ENCODE measurements at regions not wholly inside any gene's neighbourhood (a gene's known extent, or its start where the extent isn't known, plus 50 kb on each side); places are given as distances from the start of the nearest gene placed in this dataset.

DNA sequence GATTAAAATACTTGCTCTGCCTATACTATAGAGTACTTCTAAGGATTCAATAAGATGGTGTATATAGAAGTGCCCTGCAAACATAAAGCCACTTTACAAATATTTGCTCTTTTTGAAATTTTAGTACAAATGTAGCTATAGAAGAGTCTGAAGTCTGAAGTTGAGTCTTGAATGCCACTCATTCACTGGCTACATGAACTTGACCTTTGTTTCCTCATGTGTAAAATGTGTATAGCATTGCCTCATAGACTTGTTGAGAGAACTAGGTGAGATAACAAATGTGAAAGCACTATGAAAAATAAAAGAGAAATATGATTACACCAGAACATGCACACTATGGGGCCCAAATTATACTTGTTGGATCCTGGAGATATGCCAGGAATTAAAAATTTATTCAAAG lies 244.7 kb downstream of the SEC61B start:
- H2BK120ac ChIP-seq (ENCODE audit: low read depth, low read length, poor library complexity, severe bottlenecking), result no peak overlapping the region
- no peak for DNase-seq

More for the DNA sequence above, 244.7 kb downstream of the SEC61B start:
- Histone ChIP-seq H3T11ph (ENCODE audit: low read length) (no peak overlapping the region), H4K8ac (replicated peaks; ENCODE audit: insufficient read length, low read depth, low read length) (no peak overlapping the region), H2BK5ac (ENCODE audit: insufficient read length, low read length) (no peak overlapping the region), H3K18ac (ENCODE audit: insufficient read length, low read depth, low read length) (no peak overlapping the region), H2AFZ (ENCODE audit: low read length) (no peak overlapping the region), H4K20me1 (ENCODE audit: control insufficient read depth, insufficient read depth, insufficient read length) (no peaks in the 10 kb centered on the region), H2BK12ac (ENCODE audit: insufficient read length, low read depth, low read length) (no peak overlapping the region), H4K91ac (ENCODE audit: insufficient read length, low read depth, low read length) (no peak overlapping the region), H3K23me2 (ENCODE audit: insufficient read length, low read depth, low read length, poor library complexity, severe bottlenecking) (no peaks in the 10 kb centered on the region), H3K4me2 (ENCODE audit: insufficient read depth, insufficient read length, low read length) (no peak overlapping the region), H2BK20ac (ENCODE audit: low read depth, low read length, poor library complexity, severe bottlenecking) (no peak overlapping the region), H3K56ac (ENCODE audit: insufficient read length, low read depth, low read length) (no peak overlapping the region), H3K9ac (ENCODE audit: extremely low read depth, insufficient read length, low read length) (no peak overlapping the region), H2BK15ac (ENCODE audit: low read depth, low read length) (no peak overlapping the region), H3K4ac (ENCODE audit: low read depth, low read length) (no peak overlapping the region), H3K79me2 (ENCODE audit: insufficient read depth, low read length) (no peaks in the 10 kb centered on the region), H3K79me1 (ENCODE audit: insufficient read depth, low read depth, low read length, poor library complexity, severe bottlenecking) (no peaks in the 10 kb centered on the region), H2AK5ac (ENCODE audit: insufficient read length, low read length) (no peak overlapping the region), H3K23ac (ENCODE audit: insufficient read length, low read depth, low read length) (no peak overlapping the region), H3K9me3 (ENCODE audit: control insufficient read depth, low read depth, low read length) (no peaks in the 10 kb centered on the region), H4K5ac (ENCODE audit: insufficient read length, low read depth, low read length) (no peak overlapping the region), H3K14ac (ENCODE audit: insufficient read depth, low read length) (no peak overlapping the region), H3K27me3 (ENCODE audit: insufficient read depth, low read length) (no peaks in the 10 kb centered on the region), H3K4me1 (ENCODE audit: insufficient read depth, low read length) (no peaks in the 10 kb centered on the region), H3K27ac (ENCODE audit: insufficient read length, low read depth, low read length) (no peak overlapping the region)
- Mint-ChIP-seq H3K27ac (no peak overlapping the region), H3K27me3 (ENCODE audit: low read depth) (peaks cover 6% of the 10 kb centered on the region), H3K4me3 (no peak overlapping the region), H3K36me3 (ENCODE audit: insufficient read depth in 1 of 3, low read depth in 3 of 3) (no peaks in the 10 kb centered on the region), H3K9me3 (peaks cover 0 to 6% of the 10 kb centered on the region in 2 experiments; a peak in 1 of 5 replicates), H3K4me1 (peaks cover 2 to 10% of the 10 kb centered on the region in 2 experiments; a peak in 2 of 4 replicates)
- TF ChIP-seq, protein P1, sequence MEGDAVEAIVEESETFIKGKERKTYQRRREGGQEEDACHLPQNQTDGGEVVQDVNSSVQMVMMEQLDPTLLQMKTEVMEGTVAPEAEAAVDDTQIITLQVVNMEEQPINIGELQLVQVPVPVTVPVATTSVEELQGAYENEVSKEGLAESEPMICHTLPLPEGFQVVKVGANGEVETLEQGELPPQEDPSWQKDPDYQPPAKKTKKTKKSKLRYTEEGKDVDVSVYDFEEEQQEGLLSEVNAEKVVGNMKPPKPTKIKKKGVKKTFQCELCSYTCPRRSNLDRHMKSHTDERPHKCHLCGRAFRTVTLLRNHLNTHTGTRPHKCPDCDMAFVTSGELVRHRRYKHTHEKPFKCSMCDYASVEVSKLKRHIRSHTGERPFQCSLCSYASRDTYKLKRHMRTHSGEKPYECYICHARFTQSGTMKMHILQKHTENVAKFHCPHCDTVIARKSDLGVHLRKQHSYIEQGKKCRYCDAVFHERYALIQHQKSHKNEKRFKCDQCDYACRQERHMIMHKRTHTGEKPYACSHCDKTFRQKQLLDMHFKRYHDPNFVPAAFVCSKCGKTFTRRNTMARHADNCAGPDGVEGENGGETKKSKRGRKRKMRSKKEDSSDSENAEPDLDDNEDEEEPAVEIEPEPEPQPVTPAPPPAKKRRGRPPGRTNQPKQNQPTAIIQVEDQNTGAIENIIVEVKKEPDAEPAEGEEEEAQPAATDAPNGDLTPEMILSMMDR (conservative IDR thresholded peaks at IDR 0.05), result no peak
